Activated T-helper 2 cell treated with anti-CD3 and anti-CD28 coated beads, Interferon-gamma antibody, Interleukin-2, Interleukin-4, amounts not matched to agents 10 μg/mL and 5 μg/mL and 100 μg/mL, durations not matched to agents 14 hours and 24 hours and 36 hours (primary cell): ENCODE measurements at regions not wholly inside any gene's neighbourhood (a gene's known extent, or its start where the extent isn't known, plus 50 kb on each side); places are given as distances from the start of the nearest gene placed in this dataset.

ENCODE experiments used
- DNase-seq: peaks from one replicate; pipeline ENCODE4 v3.0.0; 2021; ENCODE audit warnings: low spot score
- H3K27ac Mint-ChIP-seq: one replicate; pipeline ENCODE4 v1.8.0; 2021; ENCODE audit warnings: mixed read lengths
- H3K27me3 Mint-ChIP-seq: one replicate; pipeline ENCODE4 v1.8.0; 2021; ENCODE audit warnings: low read depth, mixed read lengths
- H3K36me3 Mint-ChIP-seq: one replicate; pipeline ENCODE4 v1.8.0; 2021; ENCODE audit warnings: low read depth, mixed read lengths
- H3K4me1 Mint-ChIP-seq: one replicate; pipeline ENCODE4 v1.8.0; 2021; ENCODE audit warnings: low read depth, mixed read lengths
- H3K4me3 Mint-ChIP-seq: one replicate; pipeline ENCODE4 v1.8.0; 2021; ENCODE audit warnings: low read depth, mild to moderate bottlenecking, moderate library complexity, mixed read lengths
- H3K9me3 Mint-ChIP-seq: one replicate; pipeline ENCODE4 v1.8.0; 2021; ENCODE audit warnings: mixed read lengths
- intact Hi-C: fragments of 100-400 bp; cut with micrococcal nuclease; formaldehyde crosslinking; loops from one replicate; pipeline ENCODE4 v1.15.1; 2023

GRCh38 chr15:39242345-39242744 is 338.5 kb upstream of the THBS1 start:
- intact Hi-C loops: no loop called here
- H3K4me3 Mint-ChIP-seq: no peak overlapping the region
- no peak for DNase-seq
- peaks cover 11% of the 10 kb centered on the region for H3K27me3 Mint-ChIP-seq
- H3K4me1 Mint-ChIP-seq: no peaks in the 10 kb centered on the region
- no peaks in the 10 kb centered on the region for H3K36me3 Mint-ChIP-seq
- no peaks in the 10 kb centered on the region for H3K9me3 Mint-ChIP-seq
- no peak overlapping the region for H3K27ac Mint-ChIP-seq

GRCh38 chr15:39243396-39243795 is 337.5 kb upstream of the THBS1 start:
- no peak overlapping the region for H3K27ac Mint-ChIP-seq
- H3K36me3 Mint-ChIP-seq: no peaks in the 10 kb centered on the region
- no peaks in the 10 kb centered on the region for H3K9me3 Mint-ChIP-seq

GRCh38 chr15:39244776-39245175 is 336.1 kb upstream of the THBS1 start:
- no peaks in the 10 kb centered on the region for H3K36me3 Mint-ChIP-seq
- no peak overlapping the region for H3K27ac Mint-ChIP-seq
- H3K9me3 Mint-ChIP-seq: no peaks in the 10 kb centered on the region
- H3K27me3 Mint-ChIP-seq: peaks cover 15% of the 10 kb centered on the region
- intact Hi-C loops: no loop called here
- H3K4me1 Mint-ChIP-seq: no peaks in the 10 kb centered on the region
- no peak for DNase-seq
- no peak overlapping the region for H3K4me3 Mint-ChIP-seq

More at GRCh38 chr15:39243396-39243795, 337.5 kb upstream of the THBS1 start:
- no peak for DNase-seq
- no peak overlapping the region for H3K4me3 Mint-ChIP-seq
- peaks cover 11% of the 10 kb centered on the region for H3K27me3 Mint-ChIP-seq
- H3K4me1 Mint-ChIP-seq: no peaks in the 10 kb centered on the region
- intact Hi-C loops: no loop called here

DNA sequence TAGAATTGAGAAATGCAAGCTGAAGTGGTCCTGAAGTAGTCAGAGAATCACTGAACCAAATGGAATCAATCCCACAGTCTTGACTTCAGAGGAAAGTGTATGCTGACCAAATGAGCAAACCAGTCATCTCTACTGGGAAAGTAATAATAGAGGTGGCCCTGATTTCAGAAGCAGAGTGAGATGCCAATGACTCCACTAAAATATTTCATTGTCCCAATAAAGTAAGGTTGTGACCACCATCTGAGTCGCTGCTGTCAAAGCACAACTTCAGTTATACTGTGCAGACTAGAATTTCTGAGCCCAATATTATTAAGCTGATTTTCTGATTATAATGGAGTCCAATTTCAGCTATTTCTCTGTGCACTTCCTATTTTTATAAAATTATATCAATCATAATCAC is 334.4 kb upstream of the THBS1 start:
- Mint-ChIP-seq H3K4me1 (peaks cover 11% of the 10 kb centered on the region), H3K36me3 (no peaks in the 10 kb centered on the region), H3K27me3 (peaks cover 12% of the 10 kb centered on the region), H3K9me3 (no peaks in the 10 kb centered on the region), H3K4me3 (no peak overlapping the region), H3K27ac (no peak overlapping the region)
- intact Hi-C loops: no loop called here
- no peak for DNase-seq

DNA sequence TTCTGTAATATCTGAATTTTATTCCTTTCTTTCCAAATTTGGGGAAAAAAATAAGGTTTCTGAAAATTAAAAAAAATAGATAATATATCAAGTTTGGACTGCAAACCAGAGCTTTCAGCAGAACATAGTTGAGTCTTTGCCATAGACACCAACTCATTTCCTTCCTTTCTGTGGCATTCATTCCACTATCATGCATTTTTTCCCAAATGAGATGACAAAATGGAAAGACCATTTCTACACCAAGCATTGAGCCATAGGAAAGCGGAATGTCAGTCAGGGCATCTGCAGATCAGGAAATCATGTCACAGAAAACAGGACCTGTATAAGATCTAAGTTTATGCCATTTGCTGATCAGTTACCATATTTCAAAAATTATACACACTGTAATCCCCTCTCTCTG is 333.3 kb upstream of the THBS1 start:
- no peaks in the 10 kb centered on the region for H3K36me3 Mint-ChIP-seq
- no peak overlapping the region for H3K27ac Mint-ChIP-seq
- intact Hi-C loops: no loop called here
- H3K27me3 Mint-ChIP-seq: peaks cover 12% of the 10 kb centered on the region
- H3K9me3 Mint-ChIP-seq: no peaks in the 10 kb centered on the region
- peaks cover 14% of the 10 kb centered on the region for H3K4me1 Mint-ChIP-seq
- H3K4me3 Mint-ChIP-seq: no peak overlapping the region
- no peak for DNase-seq

- no peaks in the 10 kb centered on the region for H3K36me3 Mint-ChIP-seq
Observed at GRCh38 chr15:39248204-39248603, 332.7 kb upstream of the THBS1 start.

DNA sequence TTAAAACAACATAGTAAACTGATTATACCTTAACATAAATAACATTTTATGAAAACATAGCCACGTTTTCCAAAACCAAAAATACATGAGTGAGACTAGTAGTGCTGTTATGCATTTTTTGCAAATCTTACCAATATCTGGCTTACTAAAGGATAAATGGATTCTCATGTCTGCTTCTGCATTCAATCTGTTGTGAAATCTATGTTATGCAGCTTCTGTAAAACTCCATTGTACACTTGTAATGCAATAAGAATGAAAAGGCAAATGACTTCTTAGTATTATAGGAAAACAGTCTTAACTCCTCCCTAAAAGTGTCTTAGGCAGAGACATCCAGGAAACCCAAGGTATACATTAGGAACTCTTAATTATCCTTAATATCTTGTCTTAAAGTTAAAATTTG is 330.9 kb upstream of the THBS1 start:
- intact Hi-C loops: no loop called here
- no peak for DNase-seq
- H3K36me3 Mint-ChIP-seq: no peaks in the 10 kb centered on the region
- H3K4me3 Mint-ChIP-seq: no peak overlapping the region
- H3K27ac Mint-ChIP-seq: no peak overlapping the region
- peaks cover 16% of the 10 kb centered on the region for H3K27me3 Mint-ChIP-seq
- no peaks in the 10 kb centered on the region for H3K9me3 Mint-ChIP-seq
- H3K4me1 Mint-ChIP-seq: peaks cover 14% of the 10 kb centered on the region

More at GRCh38 chr15:39248204-39248603, 332.7 kb upstream of the THBS1 start:
- Mint-ChIP-seq H3K27me3 (peaks cover 12% of the 10 kb centered on the region), H3K4me3 (no peak overlapping the region), H3K9me3 (no peaks in the 10 kb centered on the region), H3K4me1 (peaks cover 14% of the 10 kb centered on the region), H3K27ac (no peak overlapping the region)
- intact Hi-C loops: no loop called here
- DNase-seq: no peak

DNA sequence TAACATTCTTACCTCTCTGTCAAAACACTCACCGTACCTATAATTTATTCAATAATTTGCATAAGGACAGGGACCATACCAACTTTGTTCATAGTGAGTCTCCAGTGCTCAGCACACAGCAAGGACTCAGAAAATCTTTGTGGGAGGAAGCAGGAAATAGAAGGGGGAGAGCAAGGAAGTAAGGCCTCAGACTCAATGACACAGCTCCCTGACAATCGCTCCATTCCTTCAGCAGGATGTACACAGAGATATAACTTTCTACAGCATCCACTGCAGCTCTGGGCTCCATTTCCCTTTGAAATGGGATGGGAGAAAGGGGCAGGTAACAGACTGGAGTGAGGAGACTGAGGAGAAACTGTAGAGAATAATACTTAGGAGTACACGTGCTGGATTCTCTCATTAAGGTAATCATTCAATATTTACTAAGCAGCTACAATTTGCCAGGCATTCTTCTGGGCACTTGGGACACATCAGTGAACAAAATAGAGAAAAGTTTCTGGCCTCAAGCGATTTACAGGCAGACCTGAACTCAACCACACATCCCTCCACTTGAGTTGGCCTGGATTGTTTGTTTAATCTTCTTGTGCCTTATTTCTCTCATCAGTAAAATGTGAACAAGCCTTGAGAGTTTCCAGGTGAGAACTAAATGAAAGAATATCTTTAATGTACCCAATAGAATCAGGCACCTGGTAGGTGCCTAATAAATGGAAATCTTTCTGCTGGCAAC is 330.3 kb upstream of the THBS1 start:
- no peak overlapping the region for H3K4me3 Mint-ChIP-seq
- DNase-seq: no peak
- no peak overlapping the region for H3K27ac Mint-ChIP-seq
- no peaks in the 10 kb centered on the region for H3K9me3 Mint-ChIP-seq
- intact Hi-C loops: no loop called here
- H3K36me3 Mint-ChIP-seq: no peaks in the 10 kb centered on the region
- H3K27me3 Mint-ChIP-seq: peaks cover 15% of the 10 kb centered on the region
- peaks cover 14% of the 10 kb centered on the region for H3K4me1 Mint-ChIP-seq

GRCh38 chr15:39251413-39252133 is 329.3 kb upstream of the THBS1 start:
- no peak for DNase-seq
- Mint-ChIP-seq H3K4me3 (no peak overlapping the region), H3K4me1 (peaks cover 14% of the 10 kb centered on the region), H3K27ac (no peak overlapping the region), H3K27me3 (peaks cover 10% of the 10 kb centered on the region), H3K36me3 (no peaks in the 10 kb centered on the region), H3K9me3 (no peaks in the 10 kb centered on the region)
- intact Hi-C loops: no loop called here

GRCh38 chr15:39252134-39252470 is 328.8 kb upstream of the THBS1 start:
- Mint-ChIP-seq H3K27me3 (peaks cover 12% of the 10 kb centered on the region), H3K27ac (no peak overlapping the region), H3K4me1 (peaks cover 14% of the 10 kb centered on the region), H3K4me3 (no peak overlapping the region), H3K36me3 (no peaks in the 10 kb centered on the region), H3K9me3 (no peaks in the 10 kb centered on the region)
- intact Hi-C loops: no loop called here
- DNase-seq: no peak

GRCh38 chr15:39253552-39253951 is 327.3 kb upstream of the THBS1 start:
- H3K27me3 Mint-ChIP-seq: peaks cover 12% of the 10 kb centered on the region
- no peak for DNase-seq
- H3K9me3 Mint-ChIP-seq: no peaks in the 10 kb centered on the region
- intact Hi-C loops: no loop called here
- no peak overlapping the region for H3K27ac Mint-ChIP-seq
- no peaks in the 10 kb centered on the region for H3K36me3 Mint-ChIP-seq
- peaks cover 14% of the 10 kb centered on the region for H3K4me1 Mint-ChIP-seq
- no peak overlapping the region for H3K4me3 Mint-ChIP-seq

- H3K4me1 Mint-ChIP-seq: peaks cover 14% of the 10 kb centered on the region
- intact Hi-C loops: no loop called here
- no peaks in the 10 kb centered on the region for H3K9me3 Mint-ChIP-seq
- H3K36me3 Mint-ChIP-seq: no peaks in the 10 kb centered on the region
- H3K4me3 Mint-ChIP-seq: no peak overlapping the region
- no peak overlapping the region for H3K27ac Mint-ChIP-seq
- peaks cover 10% of the 10 kb centered on the region for H3K27me3 Mint-ChIP-seq
- DNase-seq: no peak
Observed at GRCh38 chr15:39254181-39254580, 326.7 kb upstream of the THBS1 start.

- Mint-ChIP-seq H3K9me3 (no peaks in the 10 kb centered on the region), H3K27me3 (peaks cover 14% of the 10 kb centered on the region), H3K27ac (no peak overlapping the region), H3K4me3 (no peak overlapping the region), H3K36me3 (no peaks in the 10 kb centered on the region), H3K4me1 (peaks cover 10% of the 10 kb centered on the region)
- intact Hi-C loops: no loop called here
- DNase-seq: no peak
Observed at GRCh38 chr15:39255760-39256159, 325.1 kb upstream of the THBS1 start.
